ENCODE measurements at regions not wholly inside any gene's neighbourhood (a gene's known extent, or its start where the extent isn't known, plus 50 kb on each side); places are given as distances from the start of the nearest gene placed in this dataset.

- TF ChIP-seq EZH2 (IDR thresholded peaks at IDR 0.05; ENCODE audit: borderline replicate concordance, low read depth, low read length, poor library complexity, severe bottlenecking) (no peak), CTCF (conservative IDR thresholded peaks at IDR 0.05; ENCODE audit: low read depth, low read length) (no peak)
Measured at GRCh38 chr12:91249054-91249453, 66.4 kb upstream of the DCN start.

Data from A673 (cell line).